Esophagus muscularis mucosa (tissue), 4 donors: ENCODE measurements at regions not wholly inside any gene's neighbourhood (a gene's known extent, or its start where the extent isn't known, plus 50 kb on each side); places are given as distances from the start of the nearest gene placed in this dataset.
A peak's percentile ranks its signal among the peaks of the same experiment; 100 is the strongest.

Experiments used
- DNase-seq: peaks from one replicate; pipeline ENCODE4 v3.0.0-alpha.2; 2017; ENCODE audit errors: extremely low spot score
- H3K27ac ChIP-seq, 4 donors: fragments of 200-600 bp; sonication (generic); replicated peaks in 1 of 4; 1 replicate in 3 of 4; 2 replicates in 1 of 4; pipeline ENCODE4 v1.5.1; 2016 to 2019; ENCODE audit warnings: mild to moderate bottlenecking in 1 of 4
- H3K27me3 ChIP-seq, 4 donors: fragments of 200-600 bp; sonication (generic); one replicate each; pipeline versions ENCODE4 v1.5.1 to v1.6.0; 2016 to 2019
- H3K36me3 ChIP-seq, 4 donors: fragments of 200-600 bp; sonication (generic); one replicate each; pipeline ENCODE4 v1.5.1; 2016 to 2019
- H3K4me1 ChIP-seq, 4 donors: fragments of 200-600 bp; sonication (generic); one replicate each; pipeline ENCODE4 v1.5.1; 2016 to 2019
- H3K4me3 ChIP-seq, 4 donors: fragments of 200-600 bp; sonication (generic); 1 replicate in 2 of 4; 2 replicates in 2 of 4; pipeline ENCODE4 v1.5.1; 2016 to 2019; ENCODE audit warnings: mild to moderate bottlenecking in 4 of 4, moderate library complexity in 1 of 4
- H3K9me3 ChIP-seq, 4 donors: fragments of 200-600 bp; sonication (generic); 1 replicate in 3 of 4; 2 replicates in 1 of 4; pipeline ENCODE4 v1.5.1; 2016 to 2019
- CTCF ChIP-seq, 3 experiments: fragments of 200-600 bp in 2 of 3; fragments of 450-650 bp in 1 of 3; sonication (generic) in 2 of 3; IDR thresholded peaks; one replicate each; pipeline ENCODE4 v1.5.1; 2017 to 2019; ENCODE audit warnings: antibody characterized with exemption in 3 of 3, mild to moderate bottlenecking in 2 of 3, moderate library complexity in 1 of 3
- EP300 ChIP-seq: sonication (generic); formaldehyde crosslinking; IDR thresholded peaks from one replicate; pipeline ENCODE4 v1.6.1; 2017; ENCODE audit warnings: antibody characterized with exemption
- POLR2A ChIP-seq: fragments of 450-650 bp; IDR thresholded peaks from one replicate; pipeline ENCODE4 v1.6.1; 2017; ENCODE audit warnings: antibody characterized with exemption, moderate library complexity, mild to moderate bottlenecking, low read depth
- POLR2AphosphoS5 ChIP-seq, 2 donors: sonication (generic); formaldehyde crosslinking; IDR thresholded peaks; one replicate each; pipeline ENCODE4 v1.6.1; 2017; ENCODE audit warnings: antibody characterized with exemption in 2 of 2
- WGBS: methylation state at CpG from one replicate; pipeline ENCODE4 v1.1.5; 2018; 5-methylcytosine and 5-hydroxymethylcytosine counted together
- intact Hi-C: fragments of 100-400 bp; cut with DNase I; formaldehyde crosslinking; loops from one replicate; pipeline ENCODE4 v1.15.1; 2023

DNA sequence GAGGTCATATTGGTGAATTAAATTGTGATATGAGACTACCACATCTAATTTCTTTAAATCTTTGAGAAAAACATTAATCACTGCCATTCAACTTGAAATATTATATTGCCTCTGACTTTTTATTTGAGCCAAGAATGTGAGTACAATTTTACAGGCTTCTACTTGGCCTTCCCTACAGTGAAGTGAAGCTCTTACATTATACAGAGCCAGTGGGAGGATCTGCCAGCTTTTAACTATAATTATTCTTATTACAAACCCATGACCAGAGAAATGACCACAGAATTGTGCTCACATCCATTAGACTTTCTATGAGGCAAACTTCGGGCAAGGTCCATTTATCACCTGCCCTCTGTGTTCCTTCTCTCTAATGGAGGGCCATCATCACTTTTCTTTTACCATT, 114.2 kb downstream of the RERGL start:
- peak; percentile 53 for DNase-seq
- WGBS: 59% methylated on average over 1 of the region's 1 CpG
- no peak overlapping the region for H3K4me3 ChIP-seq
- no peaks in the 10 kb centered on the region for H3K4me1 ChIP-seq
- no peaks in the 10 kb centered on the region for H3K9me3 ChIP-seq
- H3K27me3 ChIP-seq: no peaks in the 10 kb centered on the region
- no peak for TF ChIP-seq CTCF (IDR thresholded peaks at IDR 0.05)
- no peak overlapping the region for H3K27ac ChIP-seq
- intact Hi-C loops: no loop called here
- H3K36me3 ChIP-seq: no peaks in the 10 kb centered on the region

- H3K27me3 ChIP-seq: no peaks in the 10 kb centered on the region
- intact Hi-C loops: no loop called here
- H3K9me3 ChIP-seq: no peaks in the 10 kb centered on the region
- H3K4me1 ChIP-seq: no peaks in the 10 kb centered on the region
- H3K4me3 ChIP-seq: no peak overlapping the region
- no peak overlapping the region for H3K27ac ChIP-seq
- TF ChIP-seq POLR2AphosphoS5 (IDR thresholded peaks at IDR 0.05) (no peak), CTCF (IDR thresholded peaks at IDR 0.05) (no peak), EP300 (no peak), POLR2A (no peak)
- 87% methylated on average over 2 of the region's 2 CpGs for WGBS
- H3K36me3 ChIP-seq: no peaks in the 10 kb centered on the region
- DNase-seq: no peak
Measured at GRCh38 chr12:17975239-17975638, 114.8 kb downstream of the RERGL start.

DNA sequence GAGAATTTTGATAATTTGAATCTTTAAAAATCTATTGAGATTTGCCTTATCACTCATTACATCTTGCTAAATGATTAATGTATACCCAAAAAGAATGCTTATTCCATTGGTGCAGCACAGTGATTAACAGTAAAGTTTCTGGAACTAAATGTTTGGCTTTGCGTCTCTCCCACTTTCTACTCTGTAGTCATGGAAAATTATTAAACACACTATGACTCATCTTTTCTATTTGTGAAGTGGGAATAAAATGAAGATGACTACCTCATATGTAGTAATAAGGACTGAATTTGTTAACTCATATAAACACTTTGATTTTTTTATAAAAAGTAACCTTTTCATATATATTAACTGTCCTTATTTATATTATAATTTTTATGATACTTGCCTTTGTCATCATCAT, 118.1 kb downstream of the RERGL start:
- WGBS: 65% methylated on average over 1 of the region's 1 CpG
- no peak overlapping the region for H3K4me3 ChIP-seq
- intact Hi-C loops: no loop called here
- no peaks in the 10 kb centered on the region for H3K4me1 ChIP-seq
- no peaks in the 10 kb centered on the region for H3K27me3 ChIP-seq
- no peak for DNase-seq
- H3K9me3 ChIP-seq: peaks cover 0 to 3% (median 0%) of the 10 kb centered on the region in 4 donors
- no peaks in the 10 kb centered on the region for H3K36me3 ChIP-seq
- H3K27ac ChIP-seq: no peak overlapping the region
- TF ChIP-seq EP300 (no peak), POLR2A (no peak), CTCF (IDR thresholded peaks at IDR 0.05) (no peak), POLR2AphosphoS5 (IDR thresholded peaks at IDR 0.05) (no peak)

GRCh38 chr12:17954788-17955187, 135.2 kb downstream of the RERGL start:
- H3K27ac ChIP-seq: no peak overlapping the region
- WGBS: 62% methylated on average over 3 of the region's 3 CpGs
- DNase-seq: no peak
- intact Hi-C loops: no loop called here
- no peaks in the 10 kb centered on the region for H3K9me3 ChIP-seq
- H3K4me1 ChIP-seq: no peaks in the 10 kb centered on the region
- H3K4me3 ChIP-seq: no peak overlapping the region
- TF ChIP-seq CTCF (IDR thresholded peaks at IDR 0.05) (no peak), POLR2AphosphoS5 (IDR thresholded peaks at IDR 0.05) (no peak), POLR2A (no peak), EP300 (no peak)
- H3K27me3 ChIP-seq: no peaks in the 10 kb centered on the region
- H3K36me3 ChIP-seq: no peaks in the 10 kb centered on the region

DNA sequence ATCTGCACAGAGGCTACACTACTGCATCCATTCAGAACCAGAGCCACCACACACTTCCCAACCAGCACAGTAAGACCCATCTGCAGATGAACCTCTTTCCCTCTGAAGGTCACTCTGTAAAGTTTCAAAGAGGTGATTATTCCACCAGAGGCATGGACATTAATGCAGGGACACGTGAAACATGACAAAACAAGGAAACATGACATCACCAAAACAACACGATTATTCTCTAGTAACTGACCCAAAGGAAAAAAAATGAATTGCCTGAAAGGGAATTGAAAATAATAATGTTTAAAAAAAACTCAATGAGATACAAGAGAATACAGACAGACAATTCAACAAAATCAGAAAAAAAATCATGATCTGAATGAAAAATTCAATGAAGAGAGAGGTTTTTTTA, 139.1 kb downstream of the RERGL start:
- no peaks in the 10 kb centered on the region for H3K36me3 ChIP-seq
- H3K4me1 ChIP-seq: no peaks in the 10 kb centered on the region
- no peak overlapping the region for H3K27ac ChIP-seq
- H3K4me3 ChIP-seq: no peak overlapping the region
- no peaks in the 10 kb centered on the region for H3K9me3 ChIP-seq
- no peak for DNase-seq
- intact Hi-C loops: no loop called here
- TF ChIP-seq CTCF (IDR thresholded peaks at IDR 0.05) (no peak), POLR2AphosphoS5 (IDR thresholded peaks at IDR 0.05) (no peak), EP300 (no peak), POLR2A (no peak)
- no peaks in the 10 kb centered on the region for H3K27me3 ChIP-seq
- WGBS: 72% methylated on average over 2 of the region's 2 CpGs
